MM.1S (cell line): ENCODE measurements at regions not wholly inside any gene's neighbourhood (a gene's known extent, or its start where the extent isn't known, plus 50 kb on each side); places are given as distances from the start of the nearest gene placed in this dataset.

Experiments used
- EZH2 ChIP-seq: fragments of 300-600 bp; sonication (generic); optimal IDR thresholded peaks from 2 replicates; pipeline ENCODE3; 2017; ENCODE audit warnings: low read depth, mild to moderate bottlenecking, antibody characterized with exemption, low read length, mixed read lengths
- TF ChIP-seq, protein P1 (sequence below): fragments of 300-600 bp; sonication (generic); IDR thresholded peaks from 2 replicates; pipeline ENCODE4 v1.5.1; 2016; ENCODE audit warnings: antibody characterized with exemption, low read length, mixed read lengths

DNA sequence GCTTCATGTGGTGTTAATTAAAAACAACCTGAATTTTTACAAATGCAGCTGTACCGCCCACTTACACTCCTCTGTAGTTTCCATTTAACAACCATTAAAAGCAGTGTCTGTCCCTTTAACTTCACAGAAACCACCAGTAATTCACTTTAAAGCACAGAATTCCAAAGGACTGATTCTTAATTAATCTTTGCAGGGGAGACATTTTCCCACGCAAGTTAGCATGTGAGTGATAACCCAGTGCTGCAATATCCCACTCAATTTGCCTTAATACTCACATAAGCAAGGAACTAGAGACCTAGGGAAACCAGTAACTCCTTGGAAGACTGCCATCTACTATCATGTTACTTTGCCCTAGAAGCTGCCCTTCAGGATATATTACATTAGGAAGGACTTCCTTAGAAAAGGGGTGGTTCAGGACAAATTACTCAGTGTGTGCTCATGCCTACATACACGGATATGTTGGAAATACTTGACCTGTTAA lies 102.3 kb downstream of the OSR1 start:
- TF ChIP-seq EZH2, result no peak
- TF ChIP-seq, protein P1, sequence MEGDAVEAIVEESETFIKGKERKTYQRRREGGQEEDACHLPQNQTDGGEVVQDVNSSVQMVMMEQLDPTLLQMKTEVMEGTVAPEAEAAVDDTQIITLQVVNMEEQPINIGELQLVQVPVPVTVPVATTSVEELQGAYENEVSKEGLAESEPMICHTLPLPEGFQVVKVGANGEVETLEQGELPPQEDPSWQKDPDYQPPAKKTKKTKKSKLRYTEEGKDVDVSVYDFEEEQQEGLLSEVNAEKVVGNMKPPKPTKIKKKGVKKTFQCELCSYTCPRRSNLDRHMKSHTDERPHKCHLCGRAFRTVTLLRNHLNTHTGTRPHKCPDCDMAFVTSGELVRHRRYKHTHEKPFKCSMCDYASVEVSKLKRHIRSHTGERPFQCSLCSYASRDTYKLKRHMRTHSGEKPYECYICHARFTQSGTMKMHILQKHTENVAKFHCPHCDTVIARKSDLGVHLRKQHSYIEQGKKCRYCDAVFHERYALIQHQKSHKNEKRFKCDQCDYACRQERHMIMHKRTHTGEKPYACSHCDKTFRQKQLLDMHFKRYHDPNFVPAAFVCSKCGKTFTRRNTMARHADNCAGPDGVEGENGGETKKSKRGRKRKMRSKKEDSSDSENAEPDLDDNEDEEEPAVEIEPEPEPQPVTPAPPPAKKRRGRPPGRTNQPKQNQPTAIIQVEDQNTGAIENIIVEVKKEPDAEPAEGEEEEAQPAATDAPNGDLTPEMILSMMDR, result no peak
